ENCODE measurements at regions not wholly inside any gene's neighbourhood (a gene's known extent, or its start where the extent isn't known, plus 50 kb on each side); places are given as distances from the start of the nearest gene placed in this dataset.

GRCh38 chr10:83289948-83290347, 849.4 kb upstream of the GHITM start:
- TF ChIP-seq POLR2A (IDR thresholded peaks at IDR 0.05; ENCODE audit: low read length) (no peak), CTCF (IDR thresholded peaks at IDR 0.05) (no peak), ZFP36 (IDR thresholded peaks at IDR 0.05; ENCODE audit: borderline replicate concordance, partially characterized antibody) (no peak), HDAC2 (IDR thresholded peaks at IDR 0.05) (no peak)

All from A549 (cell line).